Loucy (cell line): ENCODE measurements at regions not wholly inside any gene's neighbourhood (a gene's known extent, or its start where the extent isn't known, plus 50 kb on each side); places are given as distances from the start of the nearest gene placed in this dataset.

ENCODE experiments used
- H2AFZ ChIP-seq: fragments of 200-600 bp; sonication (generic); 2 replicates; pipeline ENCODE4 v1.6.0; 2016; ENCODE audit warnings: antibody characterized with exemption, mild to moderate bottlenecking, low read length, moderate library complexity
- H3F3A ChIP-seq: fragments of 200-600 bp; 2 replicates; pipeline ENCODE4 v1.6.0; 2016; ENCODE audit warnings: antibody characterized with exemption, low read depth, mild to moderate bottlenecking
- H3K27me3 ChIP-seq: fragments of 200-600 bp; sonication (generic); 2 replicates; pipeline ENCODE4 v1.6.1; 2014; ENCODE audit warnings: low read length, mild to moderate bottlenecking; ENCODE audit not compliant: insufficient read depth, poor library complexity, severe bottlenecking
- H3K36me3 ChIP-seq: fragments of 200-600 bp; sonication (generic); 2 replicates; pipeline ENCODE4 v1.6.1; 2016; ENCODE audit warnings: low read length; ENCODE audit not compliant: insufficient read depth
- H3K4me1 ChIP-seq: fragments of 200-600 bp; sonication (generic); 2 replicates; pipeline ENCODE4 v1.5.1; 2014; ENCODE audit warnings: low read length, mild to moderate bottlenecking; ENCODE audit not compliant: insufficient read depth, poor library complexity, severe bottlenecking
- H3K4me2 ChIP-seq: fragments of 200-600 bp; sonication (generic); 2 replicates; pipeline ENCODE4 v1.6.0; 2014; ENCODE audit warnings: antibody characterized with exemption, low read length, low read depth, mild to moderate bottlenecking; ENCODE audit not compliant: poor library complexity, severe bottlenecking
- H3K4me3 ChIP-seq: fragments of 200-600 bp; sonication (generic); 2 replicates; pipeline ENCODE4 v1.5.1; 2014; ENCODE audit warnings: low read length, mild to moderate bottlenecking, mixed read lengths; ENCODE audit not compliant: poor library complexity, severe bottlenecking
- H3K79me2 ChIP-seq: fragments of 200-600 bp; sonication (generic); 2 replicates; pipeline ENCODE4 v1.6.1; 2014; ENCODE audit warnings: low read length; ENCODE audit not compliant: insufficient read depth
- H3K9ac ChIP-seq: fragments of 200-600 bp; sonication (generic); 2 replicates; pipeline ENCODE4 v1.6.0; 2014; ENCODE audit warnings: mild to moderate bottlenecking, low read depth, low read length, moderate library complexity; ENCODE audit not compliant: poor library complexity, severe bottlenecking
- H3K9me2 ChIP-seq: fragments of 200-600 bp; sonication (generic); replicated peaks from 2 replicates; pipeline ENCODE4 v1.6.1; 2016; ENCODE audit warnings: low read depth, low read length, mixed read lengths
- H3K9me3 ChIP-seq: fragments of 200-600 bp; sonication (generic); 2 replicates; pipeline ENCODE4 v1.6.1; 2014; ENCODE audit warnings: mild to moderate bottlenecking, antibody characterized with exemption, low read length, low read depth; ENCODE audit not compliant: insufficient read depth
- H4K20me1 ChIP-seq: fragments of 200-600 bp; sonication (generic); 2 replicates; pipeline ENCODE4 v1.6.0; 2014; ENCODE audit warnings: antibody characterized with exemption, low read length, mild to moderate bottlenecking; ENCODE audit not compliant: insufficient read depth, poor library complexity, severe bottlenecking
- EZH2phosphoT487 ChIP-seq: fragments of 200-600 bp; IDR thresholded peaks from 2 replicates; pipeline ENCODE4 v1.6.1; 2018; ENCODE audit warnings: antibody characterized with exemption, mild to moderate bottlenecking, moderate library complexity, borderline replicate concordance
- TF ChIP-seq, protein P1 (sequence below): fragments of 200-600 bp; sonication (generic); conservative IDR thresholded peaks from 2 replicates; pipeline ENCODE4 v1.5.1; 2014; ENCODE audit warnings: mild to moderate bottlenecking, antibody characterized with exemption, low read length

DNA sequence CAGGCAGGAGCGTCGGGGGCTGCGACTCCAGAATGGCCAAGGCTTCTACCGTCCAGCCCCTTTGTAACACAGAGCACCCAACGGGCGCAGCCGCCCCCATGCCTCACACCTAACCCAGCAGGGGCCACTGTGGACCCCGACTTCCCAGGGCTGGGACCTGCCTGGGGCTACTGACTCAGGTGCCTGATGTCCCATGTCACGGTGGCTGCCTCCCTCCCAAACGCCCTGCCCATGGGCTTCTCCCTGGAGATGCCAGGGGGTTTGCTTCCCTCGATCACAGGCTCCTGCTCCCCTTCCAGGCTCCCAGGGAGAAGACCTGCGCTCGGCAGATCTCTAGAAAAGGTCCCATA lies 84.0 kb downstream of the MYEOV start:
- TF ChIP-seq, protein P1, sequence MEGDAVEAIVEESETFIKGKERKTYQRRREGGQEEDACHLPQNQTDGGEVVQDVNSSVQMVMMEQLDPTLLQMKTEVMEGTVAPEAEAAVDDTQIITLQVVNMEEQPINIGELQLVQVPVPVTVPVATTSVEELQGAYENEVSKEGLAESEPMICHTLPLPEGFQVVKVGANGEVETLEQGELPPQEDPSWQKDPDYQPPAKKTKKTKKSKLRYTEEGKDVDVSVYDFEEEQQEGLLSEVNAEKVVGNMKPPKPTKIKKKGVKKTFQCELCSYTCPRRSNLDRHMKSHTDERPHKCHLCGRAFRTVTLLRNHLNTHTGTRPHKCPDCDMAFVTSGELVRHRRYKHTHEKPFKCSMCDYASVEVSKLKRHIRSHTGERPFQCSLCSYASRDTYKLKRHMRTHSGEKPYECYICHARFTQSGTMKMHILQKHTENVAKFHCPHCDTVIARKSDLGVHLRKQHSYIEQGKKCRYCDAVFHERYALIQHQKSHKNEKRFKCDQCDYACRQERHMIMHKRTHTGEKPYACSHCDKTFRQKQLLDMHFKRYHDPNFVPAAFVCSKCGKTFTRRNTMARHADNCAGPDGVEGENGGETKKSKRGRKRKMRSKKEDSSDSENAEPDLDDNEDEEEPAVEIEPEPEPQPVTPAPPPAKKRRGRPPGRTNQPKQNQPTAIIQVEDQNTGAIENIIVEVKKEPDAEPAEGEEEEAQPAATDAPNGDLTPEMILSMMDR, result no peak
- TF ChIP-seq EZH2phosphoT487, result no peak
- no peaks in the 10 kb centered on the region for H3K79me2 ChIP-seq
- H3K9ac ChIP-seq, result no peak overlapping the region
- no peaks in the 10 kb centered on the region for H4K20me1 ChIP-seq
- H3K9me3 ChIP-seq, result no peaks in the 10 kb centered on the region
- H3K4me3 ChIP-seq, result no peak overlapping the region
- H3K36me3 ChIP-seq, result no peaks in the 10 kb centered on the region
- no peaks in the 10 kb centered on the region for H3K9me2 ChIP-seq
- H2AFZ ChIP-seq, result no peak overlapping the region
- H3K27me3 ChIP-seq, result no peaks in the 10 kb centered on the region
- no peak overlapping the region for H3K4me2 ChIP-seq
- peaks cover 18% of the 10 kb centered on the region for H3K4me1 ChIP-seq
- no peaks in the 10 kb centered on the region for H3F3A ChIP-seq

DNA sequence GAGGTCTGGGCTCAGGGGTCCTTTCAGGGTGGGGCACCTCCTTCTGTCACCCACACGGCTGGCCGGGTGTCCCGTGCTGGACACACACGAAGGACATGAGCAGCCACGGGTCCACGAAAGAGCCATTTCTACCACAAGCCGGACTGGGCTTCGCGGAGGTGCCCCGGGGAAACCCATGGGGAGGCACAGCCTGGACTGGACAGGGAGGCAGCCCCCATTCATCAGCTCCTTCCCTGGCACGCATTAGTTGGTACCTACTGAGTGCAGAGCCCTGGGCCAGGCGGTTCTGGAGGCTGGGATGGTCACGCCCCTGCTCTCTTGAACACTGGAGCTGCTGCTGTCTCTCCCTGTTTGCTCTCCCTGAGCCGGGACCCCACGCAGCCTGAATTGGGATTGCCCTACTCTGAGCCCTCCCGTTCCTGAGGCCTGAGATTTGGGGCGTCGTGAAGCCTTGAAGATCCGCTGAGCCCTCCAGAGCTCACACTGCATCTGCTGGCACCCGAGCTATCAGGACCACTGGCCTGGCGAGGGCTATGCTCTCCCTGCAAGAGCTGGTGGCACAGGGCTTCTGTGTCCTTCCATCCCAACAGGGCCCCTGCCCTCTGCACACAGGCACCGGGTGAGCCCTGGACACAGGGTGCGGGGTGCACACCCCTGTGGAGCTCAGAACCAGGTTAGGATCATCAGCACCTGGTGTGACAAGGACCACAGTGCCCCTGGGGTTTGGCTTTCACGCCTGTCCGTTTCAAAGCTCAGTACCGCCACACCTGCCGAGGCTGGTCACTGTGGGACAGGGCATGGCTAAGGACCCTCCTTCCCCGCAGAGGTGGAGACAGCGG lies 84.6 kb downstream of the MYEOV start:
- Histone ChIP-seq H3K4me1 (peaks cover 18% of the 10 kb centered on the region), H3K4me3 (no peak overlapping the region), H4K20me1 (no peaks in the 10 kb centered on the region), H3K27me3 (no peaks in the 10 kb centered on the region), H3K9me3 (no peaks in the 10 kb centered on the region), H3K79me2 (no peaks in the 10 kb centered on the region), H3K36me3 (no peaks in the 10 kb centered on the region), H3K4me2 (no peak overlapping the region), H3F3A (no peaks in the 10 kb centered on the region), H3K9me2 (no peaks in the 10 kb centered on the region), H3K9ac (no peak overlapping the region), H2AFZ (no peak overlapping the region)
- no peak for TF ChIP-seq EZH2phosphoT487
- TF ChIP-seq, protein P1, result no peak

DNA sequence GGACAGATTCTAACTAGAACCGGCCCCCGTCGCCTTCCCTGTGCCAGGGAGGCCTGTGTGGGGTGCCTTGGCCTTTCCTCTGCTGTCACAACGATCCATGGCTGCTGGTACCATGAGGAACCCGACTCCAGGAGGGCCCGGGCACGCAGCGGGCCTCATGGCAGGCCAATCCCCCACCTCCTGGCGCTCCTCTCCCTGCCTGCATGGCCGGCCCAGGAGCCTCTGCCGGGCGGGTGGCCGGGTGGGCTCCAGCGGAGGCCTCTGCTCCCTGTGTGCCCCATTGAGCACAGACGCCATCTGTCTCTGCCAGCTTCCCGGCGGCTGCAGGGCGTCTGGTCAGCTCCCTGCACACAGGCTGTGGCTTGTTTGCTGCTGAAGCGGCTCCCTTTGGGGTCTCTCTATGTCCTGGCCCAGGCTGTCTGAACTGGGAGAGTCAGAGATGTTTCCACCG lies 86.5 kb downstream of the MYEOV start:
- Histone ChIP-seq H2AFZ (no peak overlapping the region), H3K27me3 (no peaks in the 10 kb centered on the region), H3K4me1 (peaks cover 1% of the 10 kb centered on the region), H3K4me3 (no peak overlapping the region), H3K36me3 (no peaks in the 10 kb centered on the region), H3K79me2 (no peaks in the 10 kb centered on the region), H3F3A (no peaks in the 10 kb centered on the region), H3K9me3 (no peaks in the 10 kb centered on the region), H4K20me1 (no peaks in the 10 kb centered on the region), H3K4me2 (no peak overlapping the region), H3K9me2 (no peaks in the 10 kb centered on the region), H3K9ac (no peak overlapping the region)
- no peak for TF ChIP-seq EZH2phosphoT487
- TF ChIP-seq, protein P1, result no peak
